KMS-11 (cell line): ENCODE measurements at regions not wholly inside any gene's neighbourhood (a gene's known extent, or its start where the extent isn't known, plus 50 kb on each side); places are given as distances from the start of the nearest gene placed in this dataset.

Source experiments
- H2AFZ ChIP-seq: fragments of 200-600 bp; sonication (generic); 2 replicates; pipeline ENCODE4 v1.6.1; 2016; ENCODE audit warnings: antibody characterized with exemption, mixed run types, low read depth
- H3K27ac ChIP-seq: fragments of 200-600 bp; sonication (generic); 2 replicates; pipeline ENCODE4 v1.6.1; 2016; ENCODE audit warnings: mild to moderate bottlenecking, mixed run types
- H3K27me3 ChIP-seq: fragments of 200-600 bp; sonication (generic); 2 replicates; pipeline ENCODE4 v1.6.1; 2017; ENCODE audit warnings: mild to moderate bottlenecking, low read depth, mixed run types, moderate library complexity; ENCODE audit not compliant: insufficient read depth
- H3K36me3 ChIP-seq: fragments of 200-600 bp; sonication (generic); 2 replicates; pipeline ENCODE4 v1.6.1; 2017; ENCODE audit warnings: mild to moderate bottlenecking, mixed run types; ENCODE audit not compliant: insufficient read depth
- H3K4me1 ChIP-seq: fragments of 200-600 bp; sonication (generic); 2 replicates; pipeline ENCODE4 v1.6.1; 2016; ENCODE audit warnings: mild to moderate bottlenecking, low read depth, mixed run types; ENCODE audit not compliant: poor library complexity, severe bottlenecking
- H3K4me2 ChIP-seq: fragments of 200-600 bp; sonication (generic); 2 replicates; pipeline ENCODE4 v1.7.0; 2016; ENCODE audit warnings: mild to moderate bottlenecking, mixed run types
- H3K4me3 ChIP-seq: fragments of 200-600 bp; sonication (generic); IDR thresholded peaks from 2 replicates; pipeline ENCODE4 v1.6.1; 2017; ENCODE audit warnings: low read depth, low read length, mixed read lengths; ENCODE audit not compliant: insufficient read depth
- H3K79me2 ChIP-seq: fragments of 200-600 bp; sonication (generic); 2 replicates; pipeline ENCODE4 v1.6.1; 2016; ENCODE audit warnings: low read depth, mixed run types; ENCODE audit not compliant: insufficient read depth
- H3K9ac ChIP-seq: fragments of 200-600 bp; sonication (generic); 2 replicates; pipeline ENCODE4 v1.6.1; 2016; ENCODE audit warnings: mild to moderate bottlenecking, mixed run types
- H4K20me1 ChIP-seq: fragments of 200-600 bp; sonication (generic); 2 replicates; pipeline ENCODE4 v1.6.1; 2016; ENCODE audit warnings: mild to moderate bottlenecking, mixed run types; ENCODE audit not compliant: insufficient read depth
- CTCF ChIP-seq: fragments of 200-600 bp; sonication (generic); conservative IDR thresholded peaks from 2 replicates; pipeline ENCODE4 v1.6.1; 2017; ENCODE audit warnings: low read depth, mild to moderate bottlenecking, antibody characterized with exemption, low read length, moderate library complexity, mixed read lengths

- no peaks in the 10 kb centered on the region for H3K4me1 ChIP-seq
- no peak overlapping the region for H3K9ac ChIP-seq
- no peaks in the 10 kb centered on the region for H3K36me3 ChIP-seq
- H3K79me2 ChIP-seq: no peaks in the 10 kb centered on the region
- no peaks in the 10 kb centered on the region for H4K20me1 ChIP-seq
- no peak for TF ChIP-seq CTCF
- H3K27me3 ChIP-seq: no peaks in the 10 kb centered on the region
- H3K27ac ChIP-seq: no peak overlapping the region
- no peak overlapping the region for H2AFZ ChIP-seq
- no peak overlapping the region for H3K4me3 ChIP-seq
- H3K4me2 ChIP-seq: no peak overlapping the region
Measured at GRCh38 chr5:155311721-155312120, 298.2 kb downstream of the KIF4B start.

- H3K4me1 ChIP-seq: no peaks in the 10 kb centered on the region
- H3K4me2 ChIP-seq: no peak overlapping the region
- H2AFZ ChIP-seq: no peak overlapping the region
- no peaks in the 10 kb centered on the region for H3K27me3 ChIP-seq
- H3K79me2 ChIP-seq: no peaks in the 10 kb centered on the region
- H3K4me3 ChIP-seq: no peak overlapping the region
- no peak for TF ChIP-seq CTCF
- H3K9ac ChIP-seq: no peak overlapping the region
- H3K36me3 ChIP-seq: no peaks in the 10 kb centered on the region
- no peak overlapping the region for H3K27ac ChIP-seq
- no peaks in the 10 kb centered on the region for H4K20me1 ChIP-seq
Measured at GRCh38 chr5:155313518-155313917, 300.0 kb downstream of the KIF4B start.

- H4K20me1 ChIP-seq: no peaks in the 10 kb centered on the region
- H3K79me2 ChIP-seq: no peaks in the 10 kb centered on the region
- no peaks in the 10 kb centered on the region for H3K4me1 ChIP-seq
- no peaks in the 10 kb centered on the region for H3K27me3 ChIP-seq
- no peak overlapping the region for H2AFZ ChIP-seq
- H3K9ac ChIP-seq: no peak overlapping the region
- no peak for TF ChIP-seq CTCF
- no peaks in the 10 kb centered on the region for H3K36me3 ChIP-seq
- no peak overlapping the region for H3K27ac ChIP-seq
- no peak overlapping the region for H3K4me2 ChIP-seq
- H3K4me3 ChIP-seq: no peak overlapping the region
Measured at GRCh38 chr5:155316070-155316714, 302.6 kb downstream of the KIF4B start.

- Histone ChIP-seq H3K79me2 (no peaks in the 10 kb centered on the region), H3K36me3 (no peaks in the 10 kb centered on the region), H3K27me3 (no peaks in the 10 kb centered on the region), H4K20me1 (no peaks in the 10 kb centered on the region), H3K27ac (no peak overlapping the region), H3K4me3 (no peak overlapping the region), H2AFZ (no peak overlapping the region), H3K9ac (no peak overlapping the region), H3K4me1 (no peaks in the 10 kb centered on the region), H3K4me2 (no peak overlapping the region)
- TF ChIP-seq CTCF: no peak
Measured at GRCh38 chr5:155332618-155333017, 319.1 kb downstream of the KIF4B start.
